Tibial nerve (tissue), 4 donors: ENCODE measurements at regions not wholly inside any gene's neighbourhood (a gene's known extent, or its start where the extent isn't known, plus 50 kb on each side); places are given as distances from the start of the nearest gene placed in this dataset.

Experiments used
- EP300 ChIP-seq, 2 donors: sonication (generic); formaldehyde crosslinking; IDR thresholded peaks; one replicate each; pipeline ENCODE4 v1.6.1; 2017; ENCODE audit warnings: antibody characterized with exemption in 2 of 2, mild to moderate bottlenecking in 1 of 2
- POLR2A ChIP-seq, 2 donors: fragments of 450-650 bp; IDR thresholded peaks; one replicate each; pipeline ENCODE4 v1.6.1; 2017; ENCODE audit warnings: antibody characterized with exemption in 2 of 2, mild to moderate bottlenecking in 2 of 2, moderate library complexity in 2 of 2
- TF ChIP-seq, protein P1 (sequence below), 5 experiments: fragments of 200-600 bp in 3 of 5; fragments of 450-650 bp in 2 of 5; sonication (generic) in 3 of 5; IDR thresholded peaks; one replicate each; pipeline ENCODE4 v1.5.1; 2016 to 2019; ENCODE audit warnings: antibody characterized with exemption in 5 of 5, mild to moderate bottlenecking in 3 of 5, moderate library complexity in 2 of 5

DNA sequence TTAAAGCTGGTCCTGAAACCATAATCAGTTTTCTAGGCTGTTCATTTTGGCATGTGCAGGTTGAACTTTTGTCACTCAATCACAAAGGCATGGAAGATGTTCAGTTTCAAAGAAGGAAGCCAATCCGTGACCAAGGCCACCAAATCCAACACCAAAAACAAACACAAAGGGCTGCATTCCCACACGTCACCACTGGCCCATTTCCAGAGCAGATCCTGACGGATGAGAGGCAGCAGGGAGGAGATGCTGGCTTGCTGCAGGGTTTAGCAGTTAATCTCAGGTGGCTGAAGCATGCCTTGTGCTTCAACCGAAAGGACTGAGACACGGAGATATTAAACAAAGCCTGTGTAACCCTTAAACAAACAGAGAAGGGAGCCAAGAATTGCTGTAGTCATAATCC is 191.9 kb upstream of the CTAGE1 start:
- TF ChIP-seq POLR2A (IDR thresholded peaks at IDR 0.05) (no peak), EP300 (IDR thresholded peaks at IDR 0.05) (peak in 1 of 2 donors; percentile 27)
- TF ChIP-seq, protein P1, sequence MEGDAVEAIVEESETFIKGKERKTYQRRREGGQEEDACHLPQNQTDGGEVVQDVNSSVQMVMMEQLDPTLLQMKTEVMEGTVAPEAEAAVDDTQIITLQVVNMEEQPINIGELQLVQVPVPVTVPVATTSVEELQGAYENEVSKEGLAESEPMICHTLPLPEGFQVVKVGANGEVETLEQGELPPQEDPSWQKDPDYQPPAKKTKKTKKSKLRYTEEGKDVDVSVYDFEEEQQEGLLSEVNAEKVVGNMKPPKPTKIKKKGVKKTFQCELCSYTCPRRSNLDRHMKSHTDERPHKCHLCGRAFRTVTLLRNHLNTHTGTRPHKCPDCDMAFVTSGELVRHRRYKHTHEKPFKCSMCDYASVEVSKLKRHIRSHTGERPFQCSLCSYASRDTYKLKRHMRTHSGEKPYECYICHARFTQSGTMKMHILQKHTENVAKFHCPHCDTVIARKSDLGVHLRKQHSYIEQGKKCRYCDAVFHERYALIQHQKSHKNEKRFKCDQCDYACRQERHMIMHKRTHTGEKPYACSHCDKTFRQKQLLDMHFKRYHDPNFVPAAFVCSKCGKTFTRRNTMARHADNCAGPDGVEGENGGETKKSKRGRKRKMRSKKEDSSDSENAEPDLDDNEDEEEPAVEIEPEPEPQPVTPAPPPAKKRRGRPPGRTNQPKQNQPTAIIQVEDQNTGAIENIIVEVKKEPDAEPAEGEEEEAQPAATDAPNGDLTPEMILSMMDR (IDR thresholded peaks at IDR 0.05), result no peak
